T1000 (cell line): ENCODE measurements at regions not wholly inside any gene's neighbourhood (a gene's known extent, or its start where the extent isn't known, plus 50 kb on each side); places are given as distances from the start of the nearest gene placed in this dataset.

Experiments used
- DNase-seq: peaks from one replicate; lab custom pipeline; 2025; ENCODE audit warnings: mixed read lengths; lab: John Stamatoyannopoulos, UW

DNA sequence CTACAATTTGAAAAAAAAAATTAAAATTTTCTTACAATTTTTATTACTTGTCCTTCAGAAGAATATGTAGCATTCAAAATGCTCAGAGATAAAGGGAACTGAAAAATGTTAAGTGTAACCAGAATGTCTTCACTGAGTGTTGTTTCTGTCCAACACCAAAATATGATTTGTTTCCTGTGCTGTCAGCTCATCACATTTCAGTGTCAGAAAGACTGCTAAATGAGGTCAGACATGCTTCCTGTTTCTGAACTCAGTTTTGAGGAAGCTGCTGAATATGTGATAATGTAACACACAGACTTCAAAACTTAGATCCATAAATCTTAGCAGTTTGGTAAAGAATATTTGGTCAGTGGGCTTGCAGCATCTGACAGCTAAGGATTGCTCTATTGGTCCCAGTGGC is 1849.7 kb downstream of the PCDH7 start:
- no peak for DNase-seq

GRCh38 chr4:32572366-32572765 is 1852.2 kb downstream of the PCDH7 start:
- DNase-seq, result no peak

DNA sequence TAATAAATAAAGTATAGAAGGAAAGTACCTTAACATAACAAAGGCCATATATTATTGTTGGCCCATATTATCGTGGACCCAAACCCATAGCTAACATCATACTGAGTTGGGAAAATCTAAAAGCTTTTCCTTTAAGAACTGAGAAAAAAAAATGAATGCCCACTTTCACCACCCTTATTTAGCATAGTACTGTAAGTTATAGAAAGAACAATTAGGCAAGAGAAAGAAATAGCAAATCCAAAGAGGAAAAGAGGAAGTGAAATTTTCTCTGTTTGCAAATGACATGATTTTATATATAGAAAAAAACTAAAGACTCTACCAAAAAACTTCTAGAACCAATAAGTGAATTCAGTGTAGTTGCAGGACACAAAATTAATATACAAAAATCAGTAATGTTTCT is 1854.6 kb downstream of the PCDH7 start:
- no peak for DNase-seq

DNA sequence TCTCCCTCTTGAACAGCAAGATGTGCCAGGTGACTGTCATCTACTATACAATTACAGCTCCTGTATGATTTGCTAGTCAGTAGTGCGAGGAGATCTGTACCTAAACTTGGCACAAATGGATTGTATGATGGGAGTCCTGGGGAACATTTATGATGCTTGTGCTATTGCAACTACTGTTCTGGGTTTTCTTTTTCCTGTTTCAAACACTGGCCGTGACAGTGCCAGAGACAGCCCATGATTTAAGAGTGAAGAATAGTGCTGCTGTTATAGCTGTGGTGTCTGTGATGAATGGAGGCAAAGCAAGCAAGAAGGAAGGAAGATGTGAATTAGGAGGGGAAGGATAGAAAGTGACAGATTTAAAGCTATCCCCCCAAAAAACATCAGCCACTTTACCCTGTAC is 1868.9 kb downstream of the PCDH7 start:
- no peak for DNase-seq

- DNase-seq, result no peak
Measured at GRCh38 chr4:32589853-32590252, 1869.7 kb downstream of the PCDH7 start.

- DNase-seq, result no peak
Measured at GRCh38 chr4:32597354-32597753, 1877.2 kb downstream of the PCDH7 start.

GRCh38 chr4:32601848-32602247 is 1881.7 kb downstream of the PCDH7 start:
- no peak for DNase-seq

GRCh38 chr4:32607978-32608377 is 1887.8 kb downstream of the PCDH7 start:
- DNase-seq, result no peak

- DNase-seq, result no peak
Measured at GRCh38 chr4:32624943-32625603, 1904.9 kb downstream of the PCDH7 start.

DNA sequence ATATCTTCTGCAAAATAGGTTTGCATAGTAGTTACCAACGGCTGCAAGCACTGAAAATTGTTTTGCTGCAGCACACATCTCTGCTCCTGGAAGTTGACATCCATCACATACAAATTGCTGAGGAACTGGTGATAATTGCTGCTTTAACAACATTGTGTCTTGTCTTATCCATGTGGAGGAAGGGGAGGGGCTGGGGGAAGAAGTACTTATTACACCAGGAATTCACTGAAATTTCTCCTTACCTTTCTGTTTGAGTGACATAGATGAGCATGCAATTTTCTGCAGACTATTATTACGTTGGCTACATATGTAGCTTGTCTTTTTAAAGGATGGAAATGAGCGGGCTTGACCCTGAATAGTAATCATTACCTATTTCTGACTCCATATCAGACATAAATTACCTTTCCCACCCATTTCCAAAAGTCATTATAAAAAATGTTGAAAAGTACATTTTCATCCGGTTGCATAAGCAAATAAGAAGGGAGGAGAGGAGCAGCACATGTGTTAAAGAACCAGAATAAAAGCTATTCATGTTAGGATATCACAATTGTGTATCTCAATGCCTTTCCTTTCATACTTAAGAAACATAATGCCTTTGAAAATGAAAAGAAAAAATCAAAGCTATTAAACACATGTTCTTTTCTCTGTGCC is 1905.6 kb downstream of the PCDH7 start:
- DNase-seq, result no peak

GRCh38 chr4:32631831-32632230 is 1911.7 kb downstream of the PCDH7 start:
- DNase-seq, result no peak

GRCh38 chr4:32633421-32633820 is 1913.3 kb downstream of the PCDH7 start:
- DNase-seq, result no peak

DNA sequence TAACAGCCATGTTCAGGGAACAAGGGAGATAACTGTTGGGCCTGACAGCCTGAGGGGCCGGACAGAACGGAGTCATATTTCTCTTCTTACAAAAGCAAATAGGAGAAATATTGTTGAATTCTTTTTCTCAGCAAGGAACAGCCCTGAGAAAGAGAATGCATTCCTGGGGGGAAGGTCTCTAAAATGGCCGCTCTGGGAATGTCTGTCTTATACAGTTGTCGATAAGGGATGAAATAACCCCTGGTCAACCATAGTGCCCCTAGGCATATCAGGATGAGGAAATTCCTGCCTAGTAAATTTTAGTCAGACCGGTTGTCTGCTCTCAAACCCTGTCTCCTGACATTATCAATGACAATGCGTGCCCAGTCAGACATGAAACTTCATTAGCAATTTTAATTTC is 1925.5 kb downstream of the PCDH7 start:
- no peak for DNase-seq

GRCh38 chr4:32658019-32658418 is 1937.8 kb downstream of the PCDH7 start:
- DNase-seq, result no peak

DNA sequence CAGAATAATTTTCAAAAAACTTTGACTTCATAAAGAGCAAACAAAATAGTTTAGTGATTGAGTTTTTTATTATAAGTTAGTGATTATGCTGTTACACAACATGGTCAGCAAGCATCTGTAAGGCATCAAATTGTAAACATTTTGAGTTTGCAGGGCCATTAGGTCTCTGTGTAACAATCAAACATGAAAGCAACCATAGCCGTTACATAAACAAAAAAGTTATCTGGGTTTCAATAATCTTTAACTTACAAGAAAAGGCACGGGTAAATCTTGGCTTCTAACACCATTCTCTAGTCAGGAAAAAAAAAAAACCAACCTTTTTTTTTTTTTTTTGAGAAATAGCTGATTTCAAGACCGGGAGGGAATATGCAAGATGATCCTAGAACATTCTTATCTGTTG is 1941.1 kb downstream of the PCDH7 start:
- no peak for DNase-seq

DNA sequence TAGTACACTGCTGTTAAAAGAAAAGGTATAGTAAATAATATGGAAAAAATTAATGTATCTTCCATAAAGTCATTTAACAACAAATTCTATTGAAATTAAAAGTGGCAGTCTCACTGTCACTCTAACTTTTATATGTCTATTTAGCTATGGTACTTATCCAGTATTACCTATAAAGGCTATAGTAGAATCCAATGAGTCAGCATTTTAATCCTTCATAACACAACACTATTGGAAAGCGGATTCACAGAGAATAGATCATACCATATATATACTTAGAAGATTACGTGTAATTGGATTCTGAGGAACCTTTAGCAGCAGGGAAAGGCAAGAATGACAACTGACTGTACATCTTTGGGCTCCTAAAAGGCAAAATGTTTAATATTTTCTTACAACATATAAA is 1942.6 kb downstream of the PCDH7 start:
- DNase-seq, result no peak

GRCh38 chr4:32672359-32672758 is 1952.2 kb downstream of the PCDH7 start:
- no peak for DNase-seq

GRCh38 chr4:32680946-32681345 is 1960.8 kb downstream of the PCDH7 start:
- no peak for DNase-seq

DNA sequence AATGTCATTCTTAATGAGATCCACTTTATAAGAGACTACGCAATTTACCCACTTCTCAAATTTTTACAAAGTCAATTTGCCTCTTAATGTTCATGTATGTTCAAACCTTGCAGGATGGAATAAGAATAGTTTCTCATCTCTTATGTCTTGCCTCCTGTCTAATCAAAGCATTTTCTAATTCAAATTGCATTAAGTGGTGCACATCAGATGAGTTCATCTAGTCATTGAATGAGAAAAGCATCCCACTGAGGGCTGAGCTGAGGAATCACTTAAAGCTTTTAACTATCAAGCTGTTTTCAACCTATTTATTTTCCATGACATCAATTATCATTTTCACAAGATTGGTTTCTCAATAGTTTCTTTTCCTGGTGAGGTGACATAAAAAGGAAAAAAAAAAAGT is 1964.0 kb downstream of the PCDH7 start:
- no peak for DNase-seq

DNA sequence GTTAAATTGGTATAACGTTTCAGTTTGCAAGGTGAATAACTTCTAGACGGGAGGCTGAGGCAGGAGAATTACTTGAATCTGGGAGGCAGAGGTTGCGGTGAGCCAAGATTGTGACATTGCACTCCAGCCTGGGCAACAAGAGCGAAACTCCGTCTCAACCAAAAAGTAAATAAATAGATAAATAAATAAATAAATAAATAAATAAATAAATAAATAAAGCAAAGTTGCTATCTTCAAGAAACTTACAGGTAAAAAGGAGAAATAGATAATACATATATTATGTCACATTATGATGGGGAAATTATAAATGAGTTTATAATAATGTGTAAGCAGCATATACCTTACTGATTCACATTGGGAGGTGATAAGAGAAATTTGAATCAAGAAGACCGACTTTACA is 1966.0 kb downstream of the PCDH7 start:
- DNase-seq, result no peak

DNA sequence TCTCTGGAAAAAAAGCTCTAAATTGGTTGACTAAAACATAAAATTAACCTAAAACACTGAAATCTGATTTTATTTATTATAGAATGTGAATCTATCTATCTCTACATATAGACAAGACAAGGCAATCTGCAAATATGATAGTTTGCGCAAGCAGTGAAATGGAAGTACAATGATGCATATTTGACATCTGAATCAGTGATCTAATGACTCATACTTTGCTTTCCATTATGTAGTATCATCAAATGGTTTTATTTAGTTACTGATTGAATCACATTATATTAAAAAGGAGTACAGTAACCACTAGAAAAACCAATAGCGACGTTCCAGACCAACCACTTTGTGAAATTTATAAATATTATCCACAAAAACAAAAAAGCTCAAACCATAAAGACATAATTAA is 1969.3 kb downstream of the PCDH7 start:
- no peak for DNase-seq

DNA sequence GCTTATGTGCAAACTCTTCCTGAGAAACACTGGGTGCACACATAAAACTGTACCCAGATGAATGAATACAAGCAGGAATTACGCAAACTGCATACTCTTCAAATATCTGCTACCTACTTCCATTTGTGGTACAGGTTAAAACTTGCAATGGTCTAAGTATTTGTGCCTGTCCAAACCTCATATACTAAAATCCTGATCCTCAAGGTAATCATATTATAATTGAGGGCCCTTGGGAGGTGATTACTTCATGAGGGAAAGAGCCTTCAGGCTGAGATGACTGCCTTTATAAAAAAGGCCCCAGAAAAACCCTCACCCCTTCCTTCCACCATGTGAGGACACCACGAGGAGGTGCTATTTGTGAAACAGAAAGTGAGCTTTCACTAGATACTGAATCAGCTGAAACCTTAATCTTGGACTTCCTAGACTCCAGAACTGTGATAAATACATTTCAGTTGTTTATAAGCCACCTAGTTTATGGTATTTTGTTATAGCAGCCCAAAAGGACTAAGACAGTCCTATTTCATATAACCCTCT is 1977.2 kb downstream of the PCDH7 start:
- no peak for DNase-seq

GRCh38 chr4:32700838-32701237 is 1980.7 kb downstream of the PCDH7 start:
- no peak for DNase-seq

DNA sequence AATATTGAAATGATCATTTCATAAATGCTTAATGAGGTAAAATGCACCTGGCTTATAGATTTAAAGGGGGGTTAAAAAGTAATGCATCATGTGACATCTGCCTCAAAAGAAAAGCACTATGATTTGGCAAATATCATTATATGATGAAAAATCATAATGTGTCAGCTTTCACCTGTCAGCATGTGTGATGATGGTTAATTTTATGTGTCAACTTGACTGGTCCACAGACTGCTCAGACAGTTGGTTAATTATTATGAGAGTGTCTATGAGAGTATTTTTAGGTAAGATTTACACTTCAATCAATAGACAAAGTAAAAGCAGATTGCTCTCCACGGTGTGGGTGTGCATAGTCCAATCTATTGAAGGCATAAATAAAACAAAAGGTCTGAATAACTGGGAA is 1986.7 kb downstream of the PCDH7 start:
- DNase-seq, result no peak
